Aorta (tissue), 5 donors: ENCODE measurements at regions not wholly inside any gene's neighbourhood (a gene's known extent, or its start where the extent isn't known, plus 50 kb on each side); places are given as distances from the start of the nearest gene placed in this dataset.

Experiments
- ATAC-seq: fragments of 200-7000 bp; cut with Tn5 transposase; one replicate; pipeline ENCODE4 v1.9.1; 2022; ENCODE audit warnings: moderate library complexity; ENCODE audit not compliant: low FRiP score
- DNase-seq, 2 donors: peaks; one replicate each; pipeline ENCODE4 v3.0.0-alpha.2; 2020
- H3K27ac ChIP-seq, 2 donors: one replicate each; pipeline ENCODE4 v1.5.1; 2013; ENCODE audit warnings: low read length in 2 of 2, mild to moderate bottlenecking in 2 of 2, moderate library complexity in 2 of 2, control low read depth in 1 of 2, inconsistent platforms in 1 of 2, low read depth in 1 of 2
- H3K27me3 ChIP-seq, 2 donors: one replicate each; pipeline ENCODE4 v1.6.1; 2013; ENCODE audit warnings: control low read depth in 1 of 2, low read length in 1 of 2, mild to moderate bottlenecking in 1 of 2, moderate library complexity in 1 of 2; ENCODE audit not compliant: insufficient read depth in 2 of 2, control insufficient read depth in 1 of 2
- H3K36me3 ChIP-seq, 2 donors: one replicate each; pipeline ENCODE4 v1.6.1; 2013; ENCODE audit warnings: control low read depth in 1 of 2, low read length in 1 of 2, mild to moderate bottlenecking in 1 of 2; ENCODE audit not compliant: insufficient read depth in 2 of 2, control insufficient read depth in 1 of 2
- H3K4me1 ChIP-seq, 2 donors: one replicate each; pipeline ENCODE4 v1.6.1; 2013; ENCODE audit warnings: low read length in 2 of 2, control low read depth in 1 of 2, mild to moderate bottlenecking in 1 of 2, moderate library complexity in 1 of 2; ENCODE audit not compliant: insufficient read depth in 2 of 2, control insufficient read depth in 1 of 2
- H3K4me3 ChIP-seq, 2 donors: one replicate each; pipeline ENCODE4 v1.5.1; 2013; ENCODE audit warnings: low read length in 2 of 2, control low read depth in 1 of 2, mild to moderate bottlenecking in 1 of 2
- H3K9me3 ChIP-seq: one replicate; pipeline ENCODE4 v1.6.1; 2013; ENCODE audit warnings: mild to moderate bottlenecking, low read length; ENCODE audit not compliant: control insufficient read depth
- WGBS, 2 donors: extraction: QIAGEN DNeasy Blood & Tissue Kit; methylation state at CpG; one replicate each; pipeline ENCODE4 v1.1.7; 2013; 5-methylcytosine and 5-hydroxymethylcytosine counted together
- intact Hi-C, 2 donors: fragments of 100-400 bp; cut with DNase I; formaldehyde crosslinking; loops; one replicate each; pipeline versions ENCODE4 v1.14.2 to v1.15.0; 2022
- donor health status: healthy with polysubstance abuse.
- donor health status: Bipolar disorder and iron deficiency.
- donor health status: DM: no; HTN: no; CAD: no.
- donor health status: DM: no; HTN: no; CAD: no.
- donor health status: DM: yes; HTN: yes; CAD: no.

- intact Hi-C loops = no loop called here
- Histone ChIP-seq H3K27me3 (no peaks in the 10 kb centered on the region), H3K4me1 (no peaks in the 10 kb centered on the region), H3K4me3 (no peak overlapping the region), H3K27ac (no peak overlapping the region), H3K36me3 (no peaks in the 10 kb centered on the region), H3K9me3 (no peaks in the 10 kb centered on the region)
- 72 to 74% methylated on average over 5 of the region's 5 CpGs for WGBS, 2 donors
- DNase-seq (no peak), ATAC-seq (no peak)
Measured at GRCh38 chr2:57725337-57725947, 321.2 kb upstream of the VRK2 start.

- intact Hi-C loops = no loop called here
- 65 to 69% methylated on average over 4 of the region's 4 CpGs for WGBS, 2 donors
- DNase-seq = no peak
- Histone ChIP-seq H3K27me3 (no peaks in the 10 kb centered on the region), H3K4me1 (no peaks in the 10 kb centered on the region), H3K9me3 (no peaks in the 10 kb centered on the region), H3K36me3 (no peaks in the 10 kb centered on the region), H3K4me3 (no peak overlapping the region), H3K27ac (no peak overlapping the region)
- no peak for ATAC-seq
Measured at GRCh38 chr2:57726294-57726693, 320.3 kb upstream of the VRK2 start.

- WGBS, 2 donors = 95 to 100% methylated on average over 1 of the region's 1 CpG
- DNase-seq (no peak), ATAC-seq (no peak)
- Histone ChIP-seq H3K4me1 (no peaks in the 10 kb centered on the region), H3K27me3 (no peaks in the 10 kb centered on the region), H3K4me3 (no peak overlapping the region), H3K27ac (no peak overlapping the region), H3K36me3 (no peaks in the 10 kb centered on the region), H3K9me3 (no peaks in the 10 kb centered on the region)
- intact Hi-C loops = no loop called here
Measured at GRCh38 chr2:57728691-57729090, 317.9 kb upstream of the VRK2 start.

GRCh38 chr2:57733956-57734355, 312.6 kb upstream of the VRK2 start:
- Histone ChIP-seq H3K36me3 (no peaks in the 10 kb centered on the region), H3K27ac (no peak overlapping the region), H3K9me3 (no peaks in the 10 kb centered on the region), H3K27me3 (no peaks in the 10 kb centered on the region), H3K4me1 (no peaks in the 10 kb centered on the region), H3K4me3 (no peak overlapping the region)
- ATAC-seq (no peak), DNase-seq (no peak)
- intact Hi-C loops = no loop called here

- DNase-seq (no peak), ATAC-seq (no peak)
- no peaks in the 10 kb centered on the region for H3K4me1 ChIP-seq
- no peak overlapping the region for H3K27ac ChIP-seq
- no peaks in the 10 kb centered on the region for H3K9me3 ChIP-seq
- no peaks in the 10 kb centered on the region for H3K27me3 ChIP-seq
- 77 to 78% methylated on average over 6 of the region's 6 CpGs for WGBS, 2 donors
- H3K36me3 ChIP-seq = no peaks in the 10 kb centered on the region
- intact Hi-C loops = no loop called here
- no peak overlapping the region for H3K4me3 ChIP-seq
Measured at GRCh38 chr2:57740891-57741290, 305.7 kb upstream of the VRK2 start.

GRCh38 chr2:57753636-57754035, 293.0 kb upstream of the VRK2 start:
- ATAC-seq (no peak), DNase-seq (no peak)
- Histone ChIP-seq H3K4me3 (no peak overlapping the region), H3K4me1 (no peaks in the 10 kb centered on the region), H3K9me3 (no peaks in the 10 kb centered on the region), H3K27me3 (no peaks in the 10 kb centered on the region), H3K36me3 (no peaks in the 10 kb centered on the region), H3K27ac (no peak overlapping the region)
- intact Hi-C loops = no loop called here
- WGBS, 2 donors = 73 to 81% methylated on average over 1 of the region's 1 CpG

GRCh38 chr2:57758686-57759085, 287.9 kb upstream of the VRK2 start:
- ATAC-seq (no peak), DNase-seq (no peak)
- Histone ChIP-seq H3K4me1 (no peaks in the 10 kb centered on the region), H3K4me3 (no peak overlapping the region), H3K27me3 (no peaks in the 10 kb centered on the region), H3K9me3 (no peaks in the 10 kb centered on the region), H3K36me3 (no peaks in the 10 kb centered on the region), H3K27ac (no peak overlapping the region)
- intact Hi-C loops = no loop called here
- 71 to 73% methylated on average over 2 of the region's 2 CpGs for WGBS, 2 donors

GRCh38 chr2:57759131-57759530, 287.5 kb upstream of the VRK2 start:
- Histone ChIP-seq H3K27me3 (no peaks in the 10 kb centered on the region), H3K4me1 (no peaks in the 10 kb centered on the region), H3K4me3 (no peak overlapping the region), H3K36me3 (no peaks in the 10 kb centered on the region), H3K9me3 (no peaks in the 10 kb centered on the region), H3K27ac (no peak overlapping the region)
- intact Hi-C loops = no loop called here
- ATAC-seq (no peak), DNase-seq (no peak)
- WGBS, 2 donors = 42 to 49% methylated on average over 5 of the region's 5 CpGs

GRCh38 chr2:57759822-57760300, 286.7 kb upstream of the VRK2 start:
- no peak overlapping the region for H3K4me3 ChIP-seq
- H3K27ac ChIP-seq = no peak overlapping the region
- H3K27me3 ChIP-seq = no peaks in the 10 kb centered on the region
- intact Hi-C loops = loop anchor here in 1 of 2 donors (1.0 kb wide), 1 partner anchor 11 kb away; no protein-coding TSS in a partner anchor
- H3K4me1 ChIP-seq = no peaks in the 10 kb centered on the region
- no peaks in the 10 kb centered on the region for H3K36me3 ChIP-seq
- H3K9me3 ChIP-seq = no peaks in the 10 kb centered on the region
- ATAC-seq (peak; percentile 94), DNase-seq (peak; percentile 83 to 95)
- 0 to 1% methylated on average over 15 to 19 of the region's 19 CpGs for WGBS, 2 donors
